NCI-H2227 (cell line): ENCODE measurements at regions not wholly inside any gene's neighbourhood (a gene's known extent, or its start where the extent isn't known, plus 50 kb on each side); places are given as distances from the start of the nearest gene placed in this dataset.
"Not testable (repeated sequence)": the region's sequence is repeated elsewhere in the genome, so short reads cannot be mapped to it uniquely, and the experiment has no call there.

Source experiments
- DNase-seq: peaks from one replicate; lab custom pipeline; 2025; ENCODE audit not compliant: unreplicated experiment; lab: John Stamatoyannopoulos, UW

DNA sequence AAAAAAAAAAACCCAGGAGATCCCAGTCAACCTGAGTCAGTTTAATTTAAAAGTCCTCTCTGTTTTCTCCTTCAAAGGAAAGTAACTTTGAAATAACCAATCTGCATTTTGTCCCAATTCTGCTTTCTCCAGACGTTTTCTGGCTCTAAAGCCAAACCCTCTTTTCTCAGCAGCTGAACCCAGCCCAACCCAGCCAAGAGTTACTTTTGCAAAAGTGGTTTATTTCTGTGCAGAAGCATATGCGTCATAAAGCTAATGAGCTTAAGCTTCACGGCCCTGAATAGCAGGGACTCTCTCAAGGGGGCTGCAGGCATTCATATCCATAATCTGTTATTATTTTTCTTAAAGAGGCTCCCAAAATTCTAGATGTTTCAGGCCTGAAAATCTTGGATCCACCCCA, 176.6 kb downstream of the GALC start:
- no peak for DNase-seq

DNA sequence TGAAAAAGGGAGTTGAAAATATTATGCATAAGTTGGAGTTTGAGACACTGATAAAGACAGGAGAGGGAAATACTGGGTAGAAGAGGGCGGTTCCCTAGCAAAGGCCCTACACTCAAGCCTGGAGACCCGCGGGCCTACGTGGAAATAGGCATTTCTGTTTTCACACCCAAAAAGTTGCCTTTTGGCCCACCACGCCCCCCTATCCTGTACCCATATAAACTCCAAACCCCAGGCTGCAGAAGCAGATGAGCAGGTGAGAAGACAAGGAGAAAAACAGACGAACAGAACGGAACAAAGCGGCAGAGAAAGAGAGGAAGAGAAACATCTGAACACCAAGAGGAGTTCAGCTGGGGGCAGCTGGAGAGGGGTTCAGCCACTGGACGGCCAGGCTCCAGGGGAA, 177.9 kb downstream of the GALC start:
- no peak for DNase-seq

DNA sequence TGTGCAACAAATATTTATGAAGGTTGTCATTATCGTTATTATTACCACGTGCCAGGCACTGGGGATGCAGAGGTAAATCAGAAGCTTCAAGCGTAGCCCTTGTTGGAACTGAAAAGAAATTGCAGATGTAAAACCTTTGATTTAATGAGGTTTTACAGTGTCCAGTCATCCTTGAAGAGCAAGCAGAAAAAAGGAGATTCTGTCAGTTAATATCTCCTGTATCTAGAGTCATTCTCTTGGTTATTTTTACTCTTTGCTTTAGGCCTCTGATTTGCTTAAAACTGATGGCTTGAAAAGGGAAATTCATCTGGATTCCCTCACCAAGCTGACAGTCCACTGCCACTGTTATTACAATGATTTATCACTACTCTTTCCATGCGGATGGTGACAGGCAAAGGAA, 179.3 kb downstream of the GALC start:
- DNase-seq, result no peak

DNA sequence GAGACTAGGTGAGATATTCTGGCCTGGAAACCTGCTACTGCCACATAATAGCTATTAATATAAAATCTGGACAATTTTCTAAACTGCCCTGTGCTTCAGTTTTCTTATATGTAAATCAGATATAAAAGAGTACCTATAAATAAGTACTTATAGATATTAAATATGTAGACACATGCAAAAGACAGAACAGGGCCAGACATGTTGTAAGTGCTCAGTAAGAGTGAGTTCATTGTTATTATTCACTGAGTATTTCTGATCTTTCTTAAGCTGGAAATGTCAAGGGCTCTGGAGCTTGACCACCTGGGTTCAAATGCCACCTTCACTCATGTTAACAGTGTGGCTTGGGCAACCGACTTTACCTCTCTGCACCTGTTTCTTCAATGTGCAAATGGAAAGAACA, 179.8 kb downstream of the GALC start:
- DNase-seq, result no peak

DNA sequence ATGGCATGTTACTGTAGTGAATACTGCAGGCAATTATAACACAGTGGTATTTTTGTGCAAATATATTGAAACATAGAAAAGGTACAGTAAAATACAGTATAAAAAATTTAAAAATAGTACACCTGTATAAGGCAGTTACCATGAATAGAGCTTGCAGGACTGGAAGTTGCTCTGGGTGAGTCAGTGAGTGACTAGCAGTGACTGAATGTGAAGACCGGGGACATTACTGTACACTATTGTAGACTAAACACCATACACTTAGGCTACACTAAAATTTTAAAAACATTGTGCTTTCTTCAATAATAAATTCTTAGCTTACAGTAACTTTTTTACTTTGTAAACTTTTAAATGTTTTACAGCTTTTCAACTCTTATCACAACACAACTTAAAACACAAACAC, 181.7 kb downstream of the GALC start:
- DNase-seq, result no peak

DNA sequence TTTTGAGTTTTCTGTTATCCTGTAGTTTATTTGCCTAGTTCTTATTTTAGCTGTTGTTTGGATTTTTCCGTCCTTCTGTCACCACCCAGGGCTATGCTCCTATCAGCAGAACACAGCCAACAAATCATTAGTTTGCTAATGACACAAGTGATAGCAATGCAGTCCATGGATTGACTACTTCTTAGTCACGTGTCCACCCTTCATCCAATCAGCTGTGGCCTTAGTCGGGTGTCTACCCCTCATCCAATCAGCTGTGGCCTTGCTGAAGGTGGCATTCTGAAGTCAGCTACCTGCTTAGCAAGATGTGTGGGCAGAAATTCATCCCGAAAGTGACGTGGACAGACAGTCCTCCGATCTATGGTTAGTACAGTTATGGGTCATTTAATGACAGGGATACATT, 182.3 kb downstream of the GALC start:
- DNase-seq, result no peak

DNA sequence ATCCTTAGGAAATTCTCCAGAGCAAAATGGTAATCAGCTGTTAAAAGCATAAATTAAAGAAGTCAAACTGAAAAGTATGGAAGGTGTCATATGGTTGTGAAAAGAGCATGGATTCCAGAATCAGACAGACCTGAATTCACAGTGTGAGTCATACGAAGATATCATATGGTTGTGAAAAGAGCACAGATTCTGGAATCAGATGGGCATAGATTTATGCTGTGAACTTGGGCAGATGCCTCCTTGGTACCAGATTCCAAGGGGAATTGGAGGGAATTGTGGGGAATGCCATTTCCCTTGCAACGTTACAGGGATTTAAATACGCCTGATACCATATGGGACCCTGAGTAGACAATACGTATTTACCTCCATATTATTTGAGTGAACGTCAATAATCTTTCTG, 183.7 kb downstream of the GALC start:
- no peak for DNase-seq

DNA sequence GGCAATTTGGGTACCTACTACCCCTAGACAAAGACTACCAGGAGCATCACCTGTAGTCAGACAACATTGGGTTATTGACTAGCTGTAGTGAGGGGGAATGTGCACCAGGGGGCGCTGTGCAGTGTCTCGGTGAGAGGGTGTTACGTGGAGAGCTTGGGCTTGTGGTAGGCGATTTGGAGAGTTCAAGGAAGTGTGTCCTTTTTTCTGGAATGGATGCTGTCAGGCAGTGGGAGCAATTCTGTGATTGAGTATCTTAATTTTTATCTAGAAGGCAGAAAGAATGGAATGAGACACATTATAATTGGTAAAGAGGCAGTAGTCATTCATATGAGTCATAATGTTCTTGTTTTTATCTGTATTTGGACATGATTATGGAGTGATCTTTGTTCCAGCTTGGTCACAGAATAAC, 187.7 kb downstream of the GALC start:
- DNase-seq, result no peak

DNA sequence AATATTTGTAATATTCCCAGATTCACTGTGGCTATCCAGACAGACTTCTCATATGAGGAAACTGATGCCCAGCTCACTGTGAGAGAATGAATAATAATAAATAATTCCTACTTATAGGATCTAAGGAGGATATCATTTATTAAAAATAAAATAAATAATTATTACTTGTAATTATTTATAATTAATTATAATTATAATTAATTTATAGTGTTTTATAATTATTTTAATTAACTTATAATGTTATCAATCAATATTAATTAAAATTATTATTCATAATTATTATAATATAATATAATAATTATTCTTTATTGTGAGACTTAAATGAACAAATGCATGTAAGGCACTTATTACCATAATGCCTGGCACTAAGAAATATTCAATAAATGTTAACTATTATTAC, 192.8 kb downstream of the GALC start:
- DNase-seq, result no peak

DNA sequence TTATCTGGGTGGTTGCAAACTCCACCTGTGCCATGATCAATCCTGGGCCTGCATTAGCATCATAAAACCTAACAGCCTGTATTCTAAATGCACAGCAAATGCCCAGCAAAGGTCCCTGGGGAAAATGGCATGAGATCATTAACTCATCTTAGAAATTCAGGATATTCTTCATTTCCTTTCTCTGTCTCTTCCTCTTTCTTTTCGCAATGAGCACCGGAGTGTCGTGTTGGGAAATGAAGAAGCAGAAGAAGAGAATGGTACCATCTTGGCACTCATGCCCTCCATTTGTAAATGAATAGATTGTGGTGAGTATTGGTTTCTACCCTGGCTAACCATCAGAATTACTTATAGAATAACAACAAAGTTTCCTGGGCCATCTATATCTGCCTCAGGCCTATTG, 193.6 kb downstream of the GALC start:
- no peak for DNase-seq

DNA sequence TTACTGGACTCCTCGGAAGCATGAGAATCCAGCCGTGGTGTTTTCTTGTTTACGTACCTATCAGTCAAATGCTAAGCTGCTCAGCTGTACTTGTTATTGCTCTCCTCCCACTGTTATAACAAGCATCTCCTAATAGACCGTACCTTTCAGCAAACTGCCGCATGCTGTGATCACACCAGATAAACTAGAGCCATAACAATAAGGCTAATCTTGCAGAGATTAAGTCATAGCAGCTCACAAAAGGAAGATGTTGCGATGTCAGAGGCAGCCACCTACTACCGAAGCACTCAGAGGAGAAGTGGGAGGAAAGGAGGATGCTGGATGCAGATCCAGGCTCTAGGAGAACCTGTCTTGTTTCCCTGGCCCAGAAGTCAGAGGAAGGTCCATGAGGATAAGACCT, 196.0 kb downstream of the GALC start:
- peak; percentile 2 for DNase-seq

DNA sequence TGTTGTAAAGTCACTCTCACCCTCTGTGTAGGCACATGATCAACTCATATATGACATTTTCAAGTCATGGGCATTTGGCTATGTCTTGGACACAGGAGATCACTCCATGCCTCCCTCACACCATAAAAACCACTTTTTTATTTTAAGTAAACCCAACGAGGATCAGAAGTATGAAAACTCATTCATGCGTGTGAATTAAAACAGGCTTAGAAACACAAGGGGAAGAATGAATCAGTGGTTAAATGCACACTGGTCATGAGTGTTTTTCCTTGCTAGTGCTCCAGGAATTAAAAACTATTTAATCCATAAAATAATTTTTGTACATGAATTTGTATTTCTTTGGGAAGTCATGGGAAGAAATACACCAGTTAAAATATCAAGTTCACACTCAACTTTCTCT, 198.4 kb downstream of the GALC start:
- DNase-seq, result no peak

DNA sequence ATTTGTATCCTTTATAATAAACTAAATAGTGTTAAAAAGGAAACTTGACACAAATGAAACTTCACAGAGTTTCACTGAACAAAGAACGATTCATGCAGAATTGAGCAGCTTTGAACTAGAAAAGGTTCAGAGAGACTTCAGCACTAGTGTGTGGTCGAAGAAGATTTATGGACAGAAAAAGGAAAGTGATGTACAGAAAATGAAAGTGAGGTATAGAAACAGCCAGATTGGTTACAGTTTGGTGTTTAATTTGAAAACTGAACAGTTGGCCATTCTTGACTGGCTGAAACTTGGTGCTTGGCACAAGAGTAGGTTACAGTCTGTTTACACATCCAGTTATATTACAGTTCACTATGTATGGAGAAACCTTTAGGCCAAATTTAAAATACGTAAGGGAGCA, 207.1 kb downstream of the GALC start:
- no peak for DNase-seq

DNA sequence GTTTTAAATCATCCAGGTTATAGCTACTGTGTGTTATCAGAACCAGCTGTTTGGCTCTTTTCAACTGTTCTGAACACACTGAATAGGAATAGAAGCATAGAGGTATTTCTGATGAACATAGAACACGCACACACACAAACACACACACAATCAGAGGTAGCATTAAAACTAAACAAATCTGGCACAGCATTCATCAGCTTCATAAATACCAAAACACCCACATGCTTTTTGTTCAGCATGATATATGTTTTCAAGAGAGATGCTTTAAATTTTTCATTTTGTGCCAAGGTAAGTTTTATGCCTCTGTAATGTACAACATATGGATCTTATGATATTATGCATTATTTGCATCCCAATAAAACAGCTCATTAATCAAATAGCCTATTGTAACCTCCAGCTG, 208.6 kb downstream of the GALC start:
- no peak for DNase-seq

DNA sequence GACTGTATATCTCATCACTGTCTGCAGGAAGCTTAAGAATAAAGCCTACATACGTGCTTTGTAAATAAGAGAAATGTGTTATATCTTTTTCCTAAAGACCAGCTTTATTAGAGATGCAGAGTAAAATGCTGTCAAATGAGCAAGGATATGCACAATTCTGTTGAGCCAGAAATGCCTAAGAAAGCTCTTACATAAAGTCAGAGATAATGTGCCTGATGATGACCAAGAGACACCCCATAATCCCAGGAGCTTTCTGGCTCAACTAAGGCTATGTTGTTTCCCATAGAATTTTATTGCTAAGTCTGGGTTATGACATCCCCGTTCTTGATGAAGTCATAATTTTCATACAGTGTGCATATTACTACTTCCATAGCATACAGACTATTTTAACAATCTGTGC, 209.9 kb downstream of the GALC start:
- no peak for DNase-seq

DNA sequence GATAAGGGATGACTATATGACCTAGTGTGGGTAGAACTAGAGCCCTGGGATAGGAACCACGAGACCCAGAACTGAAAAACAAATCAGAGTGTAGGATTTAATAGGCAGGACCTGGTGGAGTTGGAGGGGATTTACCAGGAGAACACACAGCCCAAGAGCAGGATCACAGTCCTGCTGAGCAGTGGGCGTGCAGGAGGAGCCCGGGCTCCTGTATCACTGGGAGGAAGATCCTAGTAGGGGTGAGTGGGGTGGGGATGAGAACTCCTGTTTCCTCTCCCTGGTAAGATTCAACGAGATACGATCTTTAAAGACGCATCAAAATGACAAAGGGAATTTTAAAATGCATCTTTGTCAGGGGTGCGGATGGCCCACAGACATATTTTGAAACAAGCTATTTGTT, 220.1 kb downstream of the GALC start:
- DNase-seq, result no peak

DNA sequence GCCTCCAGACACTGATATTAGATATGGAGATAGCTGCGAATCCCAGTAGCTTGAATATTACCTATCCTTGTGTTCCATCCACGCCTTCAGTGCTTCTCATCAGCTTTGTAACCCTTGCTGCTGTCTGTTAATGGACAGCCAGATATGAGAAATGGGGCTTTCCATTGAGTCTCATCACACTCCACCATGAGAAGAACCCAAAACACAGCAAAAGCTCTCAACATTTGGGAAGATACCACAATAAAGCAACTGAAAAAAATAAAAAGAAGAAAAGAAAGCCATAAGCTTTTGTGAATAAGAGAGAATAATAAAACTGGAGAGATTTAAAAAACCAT, 225.4 kb downstream of the GALC start:
- no peak for DNase-seq

DNA sequence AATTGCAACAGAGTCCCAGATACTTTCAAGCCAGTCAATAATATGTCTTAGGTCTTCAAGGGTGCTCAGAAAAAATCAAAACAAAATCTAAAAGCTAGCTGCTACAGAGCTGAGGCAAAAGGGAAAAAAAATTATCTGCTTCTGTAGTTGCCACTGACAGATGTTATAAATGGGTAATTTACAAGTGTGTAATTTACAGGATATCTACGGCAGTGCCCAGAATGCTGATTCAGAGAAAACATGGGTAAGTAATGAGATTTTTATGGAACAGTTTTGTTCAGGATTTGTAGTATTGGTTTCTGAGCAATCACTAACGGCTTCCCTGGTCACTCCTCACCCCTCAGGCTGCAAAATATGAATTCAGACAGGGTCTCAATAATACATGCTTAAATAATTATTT, 234.1 kb downstream of the GALC start:
- DNase-seq, result no peak

DNA sequence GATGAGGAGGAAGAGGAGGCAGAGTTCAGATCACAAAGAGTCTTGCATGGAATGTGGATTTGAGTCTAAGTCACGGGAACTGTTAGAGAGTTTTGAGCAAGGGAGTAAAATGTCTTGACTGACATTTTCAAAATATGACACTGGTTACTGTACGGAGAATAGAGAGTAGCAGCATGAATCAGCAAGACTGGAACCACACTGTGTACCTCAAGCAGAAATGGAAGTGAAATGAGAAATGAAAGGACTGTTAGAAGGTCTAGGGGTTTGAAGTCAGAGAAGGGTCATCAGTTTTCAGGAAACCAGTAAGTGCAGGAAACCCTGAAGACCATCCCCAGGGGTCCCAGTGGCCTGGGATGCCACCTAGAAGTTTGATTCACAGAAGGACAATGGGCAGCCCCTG, 236.3 kb downstream of the GALC start:
- DNase-seq, result no peak

DNA sequence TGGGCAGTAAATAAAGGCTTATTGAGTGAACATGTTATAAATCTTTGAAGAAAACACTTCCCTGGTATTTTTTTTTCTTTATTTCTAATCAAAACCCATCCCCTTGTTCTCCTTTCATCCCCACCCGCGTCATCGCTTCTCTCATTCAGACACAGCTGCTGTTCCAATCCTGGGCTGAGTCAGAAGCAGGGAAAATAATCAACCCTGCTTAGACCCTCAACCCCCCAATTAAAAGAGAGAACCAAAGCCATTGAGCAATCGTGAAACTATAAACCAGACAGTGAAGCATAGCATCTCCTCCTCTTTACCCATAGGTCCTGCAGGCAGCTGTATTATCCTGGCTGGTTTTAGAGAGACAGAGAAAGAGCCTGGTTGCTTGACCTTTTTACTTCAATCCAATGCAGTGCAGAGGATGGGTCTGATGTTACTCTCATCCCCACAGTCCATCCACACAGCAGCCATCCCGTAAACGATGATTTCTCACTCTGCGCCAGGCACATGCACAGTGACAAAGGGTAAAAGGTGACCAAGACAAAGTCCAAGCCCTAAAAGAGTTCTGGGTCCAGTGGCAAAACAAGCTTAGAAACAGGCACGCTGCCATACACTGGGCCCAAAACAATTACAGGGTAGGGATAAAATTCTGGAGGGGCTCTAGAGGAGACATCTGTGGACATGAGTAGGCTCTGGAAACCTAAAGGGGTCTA, 238.3 kb downstream of the GALC start:
- no peak for DNase-seq

DNA sequence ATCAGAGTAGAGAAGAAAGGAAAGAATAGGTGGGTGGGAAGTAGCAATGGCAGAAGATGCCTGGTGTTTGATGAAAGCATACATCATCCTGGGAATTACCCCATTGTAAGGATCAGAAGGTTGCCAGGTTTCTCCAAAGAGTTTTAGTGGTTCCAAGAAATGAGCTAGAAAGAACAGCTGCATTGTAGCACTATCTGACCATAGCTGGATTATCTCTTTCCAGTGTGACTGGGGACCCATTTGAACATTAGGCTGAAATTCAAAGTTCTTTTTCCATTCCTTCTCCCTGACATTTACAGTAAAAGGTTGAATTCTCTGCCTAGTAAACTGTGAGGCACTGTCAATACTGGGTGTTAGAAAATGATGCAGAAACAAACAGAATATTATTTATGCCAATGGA, 244.4 kb downstream of the GALC start:
- no peak for DNase-seq

DNA sequence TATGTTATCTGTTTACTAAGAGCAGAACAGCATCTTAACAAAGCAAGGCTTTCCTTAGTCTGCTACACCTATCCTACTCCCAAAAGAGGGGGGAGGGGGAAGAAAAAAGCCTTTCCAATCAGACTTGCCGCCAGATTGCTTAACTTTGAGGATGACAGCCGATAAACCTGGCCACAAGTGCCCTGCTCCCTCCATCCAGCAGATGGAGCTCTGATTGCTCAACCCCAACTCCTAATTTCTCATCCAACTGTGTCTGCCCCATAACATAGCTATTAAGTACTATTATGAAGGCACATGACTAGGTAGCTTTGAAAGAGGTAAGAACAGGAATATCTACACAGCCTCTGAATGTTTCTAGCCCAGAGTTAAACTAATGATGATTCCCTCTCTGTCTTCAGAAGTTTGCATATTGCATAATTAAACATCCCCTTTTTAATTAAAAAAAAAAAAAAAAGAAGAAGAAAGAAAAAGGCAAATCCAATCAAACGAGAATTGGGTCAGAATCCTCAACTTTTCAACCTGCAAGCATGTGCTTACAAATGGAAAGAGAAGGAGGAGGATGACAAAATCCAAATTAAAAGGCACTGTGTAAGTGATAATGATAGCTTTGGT, 247.4 kb downstream of the GALC start:
- no peak for DNase-seq

DNA sequence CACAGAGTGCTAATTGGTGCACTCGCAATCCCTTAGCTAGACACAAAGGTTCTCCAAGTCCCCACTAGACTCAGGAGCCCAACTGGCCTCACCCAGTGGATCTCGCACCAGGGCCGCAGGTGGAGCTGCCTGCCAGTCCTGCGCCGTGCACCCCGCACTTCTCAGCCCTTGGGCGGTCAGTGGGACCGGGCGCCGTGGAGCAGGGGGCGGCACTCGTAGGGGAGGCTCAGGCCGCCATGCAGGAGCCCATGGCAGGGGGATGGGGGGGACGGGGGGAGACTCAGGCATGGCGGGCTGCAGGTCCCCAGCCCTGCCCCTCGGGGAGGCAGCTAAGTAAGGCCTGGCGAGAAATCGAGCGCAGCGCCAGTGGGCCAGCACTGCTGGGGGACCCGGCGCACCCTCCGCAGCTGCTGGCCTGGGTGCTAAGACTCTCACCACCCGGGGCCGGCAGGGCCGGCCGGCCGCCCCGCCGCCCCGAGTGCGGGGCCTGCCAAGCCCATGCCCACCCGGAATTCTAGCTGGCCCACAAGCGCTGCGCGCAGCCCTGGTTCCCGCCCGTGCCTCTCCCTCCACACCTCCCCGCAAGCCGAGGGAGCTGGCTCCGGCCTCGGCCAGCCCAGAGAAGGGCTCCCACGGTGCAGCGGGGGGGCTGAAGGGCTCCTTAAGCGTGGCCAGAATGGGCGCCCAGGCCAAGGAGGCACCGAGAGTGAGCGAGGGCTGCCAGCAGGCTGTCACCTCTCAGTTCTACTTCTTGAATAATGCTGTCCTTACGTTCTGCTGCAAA, 258.2 kb downstream of the GALC start:
- DNase-seq, result not testable (repeated sequence)
